ENCODE measurements at regions not wholly inside any gene's neighbourhood (a gene's known extent, or its start where the extent isn't known, plus 50 kb on each side); places are given as distances from the start of the nearest gene placed in this dataset.
"Not testable (repeated sequence)": the region's sequence is repeated elsewhere in the genome, so short reads cannot be mapped to it uniquely, and the experiment has no call there.

DNA sequence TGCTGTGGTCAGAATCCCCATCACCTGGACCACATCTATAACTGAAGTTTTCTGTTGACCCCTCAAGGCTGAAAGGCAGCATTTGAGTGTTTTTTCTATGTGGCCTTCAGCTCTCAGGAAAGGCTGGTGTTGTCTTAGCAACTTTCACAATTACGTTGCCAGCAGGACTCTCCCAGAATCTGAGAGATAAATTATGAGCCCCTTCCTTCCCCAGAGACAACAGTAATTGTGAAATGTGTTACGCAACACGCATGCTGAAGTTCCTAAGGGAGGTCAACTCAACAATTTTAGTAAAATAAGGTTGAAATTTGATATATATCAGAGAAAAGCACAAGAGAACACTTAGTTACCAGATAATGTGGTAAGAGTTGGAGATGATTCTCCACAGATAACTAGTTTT, 216.5 kb upstream of the SLC8A1 start:
- Mint-ChIP-seq H3K36me3 (no peaks in the 10 kb centered on the region), H3K4me1 (no peaks in the 10 kb centered on the region)

DNA sequence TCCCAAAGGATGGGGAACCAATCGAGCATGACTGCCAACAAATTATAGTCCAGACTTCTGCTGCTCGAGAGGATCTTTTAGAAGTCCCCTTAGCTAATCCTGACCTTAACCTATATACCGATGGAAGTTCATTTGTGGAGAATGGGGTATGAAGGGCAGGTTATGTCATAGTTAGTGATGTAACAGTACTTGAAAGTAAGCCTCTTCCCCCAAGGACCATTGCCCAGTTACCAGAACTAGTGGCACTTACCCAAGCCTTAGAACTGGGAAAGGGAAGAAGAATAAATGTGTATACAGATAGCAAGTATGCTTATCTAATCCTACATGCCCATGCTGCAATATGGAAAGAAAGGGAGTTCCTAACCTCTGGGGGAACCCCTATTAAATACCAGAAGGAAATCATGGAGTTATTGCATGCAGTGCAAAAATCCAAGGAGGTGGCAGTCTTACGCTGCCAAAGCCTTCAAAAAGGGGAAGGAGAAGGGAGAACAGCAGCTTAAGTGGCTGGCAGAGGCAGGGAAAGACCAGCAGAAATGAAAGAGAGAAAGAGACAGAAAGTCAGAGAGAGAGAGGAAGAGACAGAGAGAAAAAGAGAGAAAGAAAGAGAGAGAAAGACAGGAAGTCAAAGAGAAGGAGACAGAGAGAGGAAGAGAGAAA, 224.4 kb upstream of the SLC8A1 start:
- ATAC-seq (ENCODE audit: low read depth in 2 of 2); H3K27me3 Mint-ChIP-seq; H3K27ac Mint-ChIP-seq; H3K36me3 Mint-ChIP-seq; H3K4me3 Mint-ChIP-seq; DNase-seq; H3K4me1 Mint-ChIP-seq: not testable (repeated sequence)
- peaks cover 3 to 23% (median 7%) of the 10 kb centered on the region in 7 donors for H3K9me3 Mint-ChIP-seq

More for the DNA sequence above, 216.5 kb upstream of the SLC8A1 start:
- DNase-seq (no peak), ATAC-seq (ENCODE audit: low read depth in 2 of 2) (no peak)
- H3K27me3 Mint-ChIP-seq: peaks cover 0 to 8% (median 0%) of the 10 kb centered on the region in 3 donors
- peaks cover 0 to 13% (median 3%) of the 10 kb centered on the region in 7 donors for H3K9me3 Mint-ChIP-seq
- H3K27ac Mint-ChIP-seq: no peak overlapping the region
- no peak overlapping the region for H3K4me3 Mint-ChIP-seq

DNA sequence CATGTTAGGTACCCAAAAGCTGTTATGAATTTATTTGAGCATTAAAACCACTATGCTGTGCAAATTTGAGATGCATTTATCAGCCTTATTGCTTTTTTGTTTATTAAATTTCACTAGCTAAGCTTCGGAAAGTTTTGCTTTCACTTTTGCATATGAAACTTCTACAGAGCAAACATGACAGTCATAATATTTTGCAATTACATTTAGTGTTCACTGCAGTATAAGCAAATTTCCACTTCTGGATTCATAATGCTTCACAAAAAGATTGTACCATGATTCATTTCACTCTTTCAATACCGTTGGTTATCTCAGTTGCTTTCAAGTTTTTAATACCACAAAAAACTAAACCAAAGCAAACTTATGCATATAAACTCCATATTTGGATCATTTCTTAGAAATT, 228.7 kb upstream of the SLC8A1 start:
- ATAC-seq (ENCODE audit: low read depth in 2 of 2): no peak
- H3K36me3 Mint-ChIP-seq: no peaks in the 10 kb centered on the region
- H3K4me3 Mint-ChIP-seq: no peak overlapping the region
- H3K27ac Mint-ChIP-seq: no peak overlapping the region
- no peak for DNase-seq
- peaks cover 0 to 10% (median 5%) of the 10 kb centered on the region in 7 donors for H3K9me3 Mint-ChIP-seq
- peaks cover 0 to 2% (median 0%) of the 10 kb centered on the region in 3 donors for H3K4me1 Mint-ChIP-seq
- H3K27me3 Mint-ChIP-seq: no peaks in the 10 kb centered on the region

DNA sequence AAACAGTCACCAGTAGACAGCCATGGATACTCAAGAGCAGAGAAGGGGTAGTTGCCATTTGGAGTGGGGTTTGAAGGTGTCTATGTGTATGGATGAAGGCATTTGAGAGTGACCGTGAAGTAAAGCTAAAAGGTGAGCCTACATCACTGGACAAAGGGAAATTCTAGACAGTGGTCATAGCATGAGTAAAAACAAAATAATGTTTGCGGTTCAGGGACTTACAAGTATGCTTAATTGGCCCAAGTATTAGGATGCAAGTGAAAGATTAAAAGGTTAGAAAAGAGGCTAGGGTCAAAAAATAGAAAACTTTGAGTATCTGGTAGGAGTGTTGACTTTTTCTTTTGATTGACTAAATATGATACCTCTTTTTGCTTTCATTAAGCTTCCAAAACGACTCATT, 238.1 kb upstream of the SLC8A1 start:
- Mint-ChIP-seq H3K27me3 (no peaks in the 10 kb centered on the region), H3K4me3 (no peak overlapping the region), H3K36me3 (no peaks in the 10 kb centered on the region), H3K27ac (no peak overlapping the region), H3K4me1 (no peaks in the 10 kb centered on the region), H3K9me3 (peaks cover 0 to 11% (median 4%) of the 10 kb centered on the region in 7 donors)
- DNase-seq (no peak), ATAC-seq (ENCODE audit: low read depth in 2 of 2) (no peak)

DNA sequence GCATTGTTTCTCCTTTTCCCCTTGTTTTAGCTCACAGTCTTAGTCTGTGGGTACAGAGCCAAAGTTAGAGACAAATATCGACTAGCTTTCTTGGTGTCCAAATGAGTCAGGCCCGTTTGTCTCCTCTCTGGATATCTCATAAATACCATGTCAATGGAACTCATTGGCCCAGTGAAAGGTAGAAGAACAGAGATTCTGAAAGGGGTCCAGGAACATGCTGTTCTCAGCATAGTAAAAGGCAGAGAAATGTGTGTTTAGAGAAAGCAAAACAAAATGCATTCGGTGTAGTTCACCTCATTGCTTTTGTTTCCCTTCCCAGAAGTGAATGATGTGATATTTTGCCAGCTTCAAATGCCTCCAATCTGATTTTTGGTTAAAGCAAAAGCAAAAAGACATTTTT, 238.6 kb upstream of the SLC8A1 start:
- no peaks in the 10 kb centered on the region for H3K36me3 Mint-ChIP-seq
- no peak overlapping the region for H3K4me3 Mint-ChIP-seq
- H3K27me3 Mint-ChIP-seq: no peaks in the 10 kb centered on the region
- peaks cover 0 to 15% (median 4%) of the 10 kb centered on the region in 7 donors for H3K9me3 Mint-ChIP-seq
- H3K4me1 Mint-ChIP-seq: no peaks in the 10 kb centered on the region
- DNase-seq: no peak
- no peak for ATAC-seq (ENCODE audit: low read depth in 2 of 2)
- no peak overlapping the region for H3K27ac Mint-ChIP-seq

DNA sequence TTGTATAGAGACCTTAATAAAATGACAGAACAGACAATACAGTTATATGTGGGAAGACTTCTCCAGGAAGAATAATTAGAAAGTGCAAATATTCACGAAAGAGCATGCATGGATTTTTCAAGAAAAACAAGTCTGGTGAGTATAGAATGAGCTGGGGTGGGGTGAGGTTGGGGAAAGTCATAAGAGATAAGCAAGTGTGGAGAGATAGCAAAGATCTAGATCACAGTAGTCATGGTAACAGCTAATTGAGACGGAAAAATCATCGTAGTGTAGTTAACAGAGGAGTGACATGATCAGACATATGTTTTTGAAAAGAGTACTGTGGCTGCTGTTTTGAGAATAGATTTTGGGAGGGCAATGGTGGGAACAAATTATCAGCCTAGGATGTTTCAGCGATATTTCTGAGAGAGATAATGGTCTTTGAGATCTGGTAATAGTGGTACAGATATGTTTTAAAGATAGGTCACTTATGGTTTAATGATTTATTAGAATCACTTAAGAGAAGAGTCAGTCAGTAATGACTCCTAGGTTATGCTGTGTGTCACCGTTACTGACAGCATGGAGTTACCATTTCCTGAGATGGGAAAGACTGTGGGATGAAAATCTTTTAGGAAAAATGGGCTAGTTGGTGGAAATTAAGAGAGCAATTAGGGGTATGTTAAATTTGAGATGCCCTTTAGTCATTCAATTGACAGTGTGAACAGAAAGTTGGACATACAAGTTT, 248.5 kb upstream of the SLC8A1 start:
- no peak for ATAC-seq (ENCODE audit: low read depth in 2 of 2)
- no peak overlapping the region for H3K4me3 Mint-ChIP-seq
- no peaks in the 10 kb centered on the region for H3K4me1 Mint-ChIP-seq
- H3K36me3 Mint-ChIP-seq: no peaks in the 10 kb centered on the region
- no peak overlapping the region for H3K27ac Mint-ChIP-seq
- no peak for DNase-seq
- H3K27me3 Mint-ChIP-seq: no peaks in the 10 kb centered on the region
- H3K9me3 Mint-ChIP-seq: peaks cover 0 to 2% (median 0%) of the 10 kb centered on the region in 7 donors

DNA sequence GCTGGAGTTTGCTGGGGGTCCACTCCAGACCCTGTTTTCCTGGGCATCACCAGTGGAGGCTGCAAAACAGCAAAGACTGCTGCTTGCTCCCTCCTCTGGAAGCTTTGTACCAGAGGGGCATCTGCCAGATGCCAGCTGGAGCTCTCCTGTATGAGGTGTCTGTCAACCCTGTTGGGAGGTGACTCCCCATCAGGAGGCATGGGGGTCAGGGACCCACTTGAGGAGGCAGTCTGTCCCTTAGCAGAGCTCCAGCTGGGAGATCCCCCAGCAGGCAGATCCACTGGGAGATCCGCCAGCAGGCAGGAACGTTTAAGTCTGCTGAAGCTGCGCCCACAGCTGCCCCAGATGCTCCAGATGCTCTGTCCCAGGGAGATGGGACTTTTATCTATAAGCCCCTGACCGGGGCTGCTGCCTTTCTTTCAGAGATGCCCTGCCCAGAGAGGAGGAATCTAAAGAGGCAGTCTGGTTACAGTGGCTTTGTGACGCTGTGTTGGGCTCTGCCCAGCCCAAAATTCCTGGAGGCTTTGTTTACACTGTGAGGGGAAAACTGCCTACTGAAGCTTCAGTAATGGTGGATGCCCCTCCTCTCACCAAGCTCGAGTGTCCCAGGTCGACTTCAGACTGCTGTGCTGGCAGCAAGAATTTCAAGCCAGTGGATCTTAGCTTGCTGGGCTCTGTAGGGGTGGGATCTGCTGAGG, 260.5 kb upstream of the SLC8A1 start:
- not testable (repeated sequence) for H3K27ac Mint-ChIP-seq, H3K9me3 Mint-ChIP-seq

DNA sequence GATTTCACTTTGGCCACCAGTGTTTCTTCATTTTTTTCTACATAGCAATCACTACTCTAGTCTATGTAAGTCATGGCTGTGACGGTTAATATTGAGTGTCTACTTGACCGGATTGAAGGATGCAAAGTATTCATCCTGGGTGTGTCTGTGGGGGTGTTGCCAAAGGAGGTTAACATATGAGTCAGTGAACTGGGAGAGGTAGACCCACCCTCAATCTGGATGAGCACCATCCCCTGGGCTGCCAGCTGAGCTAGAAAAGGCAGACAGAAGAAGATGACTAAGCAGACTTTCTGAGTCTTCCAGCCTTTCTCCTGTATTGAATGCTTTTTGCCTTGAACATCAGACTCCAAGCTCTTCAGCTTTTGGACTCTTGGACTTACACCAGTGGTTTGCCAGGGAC, 265.0 kb upstream of the SLC8A1 start:
- ATAC-seq (ENCODE audit: low read depth in 2 of 2): no peak
- H3K36me3 Mint-ChIP-seq: no peaks in the 10 kb centered on the region
- H3K4me3 Mint-ChIP-seq: no peak overlapping the region

More for the DNA sequence above, 260.5 kb upstream of the SLC8A1 start:
- not testable (repeated sequence) for H3K4me3 Mint-ChIP-seq; H3K27me3 Mint-ChIP-seq; H3K36me3 Mint-ChIP-seq; DNase-seq; ATAC-seq (ENCODE audit: low read depth in 2 of 2); H3K4me1 Mint-ChIP-seq

DNA sequence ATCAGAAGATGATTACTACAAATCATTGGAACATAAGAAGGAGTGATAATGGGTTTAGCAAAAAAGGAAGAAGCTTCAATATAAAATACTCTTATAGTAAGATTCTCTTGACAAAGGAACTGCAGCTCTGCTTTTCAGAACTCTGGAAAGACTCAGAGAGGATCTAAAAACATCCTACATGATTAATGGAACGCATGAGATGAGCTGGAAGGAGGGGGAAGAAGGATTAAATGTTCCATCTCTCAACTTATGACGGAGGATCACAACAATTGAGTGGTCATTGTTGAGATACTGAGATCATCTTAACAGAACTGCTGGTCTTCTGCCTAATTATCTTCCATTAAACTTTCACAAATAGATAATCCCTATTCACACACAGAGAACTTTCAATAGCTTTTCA, 267.5 kb upstream of the SLC8A1 start:
- no peaks in the 10 kb centered on the region for H3K27me3 Mint-ChIP-seq
- ATAC-seq (ENCODE audit: low read depth in 2 of 2) (no peak), DNase-seq (no peak)
- no peak overlapping the region for H3K27ac Mint-ChIP-seq
- peaks cover 0 to 2% (median 0%) of the 10 kb centered on the region in 7 donors for H3K9me3 Mint-ChIP-seq
- H3K4me3 Mint-ChIP-seq: no peak overlapping the region
- no peaks in the 10 kb centered on the region for H3K4me1 Mint-ChIP-seq
- H3K36me3 Mint-ChIP-seq: no peaks in the 10 kb centered on the region

More for the DNA sequence above, 265.0 kb upstream of the SLC8A1 start:
- Mint-ChIP-seq H3K4me1 (no peaks in the 10 kb centered on the region), H3K9me3 (peaks cover 0 to 1% (median 0%) of the 10 kb centered on the region in 7 donors), H3K27ac (no peak overlapping the region), H3K27me3 (no peaks in the 10 kb centered on the region)
- DNase-seq: no peak

DNA sequence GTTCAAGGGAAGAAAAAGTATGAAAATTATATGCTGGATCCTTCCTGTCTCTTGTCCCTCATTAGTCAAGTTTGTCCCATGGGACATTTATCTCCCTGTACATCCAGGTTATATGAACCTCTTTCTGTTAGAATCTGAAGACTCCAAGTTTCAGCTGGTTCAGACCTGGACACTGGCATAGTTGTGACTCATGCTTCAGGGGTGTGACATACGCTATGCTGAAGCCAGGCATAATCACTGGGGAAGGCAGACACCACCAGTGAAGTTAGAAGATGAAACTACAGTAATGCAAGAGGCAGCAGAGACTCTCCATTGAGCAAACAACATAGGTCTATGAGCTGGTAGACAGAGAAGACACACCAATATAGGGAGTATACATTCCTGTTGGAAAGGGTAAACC, 269.7 kb upstream of the SLC8A1 start:
- Mint-ChIP-seq H3K27me3 (no peaks in the 10 kb centered on the region), H3K36me3 (no peaks in the 10 kb centered on the region), H3K9me3 (peaks cover 0 to 3% (median 0%) of the 10 kb centered on the region in 7 donors), H3K27ac (peak overlapping the region in 1 of 6 donors; percentile 6), H3K4me1 (no peaks in the 10 kb centered on the region), H3K4me3 (no peak overlapping the region)
- DNase-seq: no peak
- no peak for ATAC-seq (ENCODE audit: low read depth in 2 of 2)

DNA sequence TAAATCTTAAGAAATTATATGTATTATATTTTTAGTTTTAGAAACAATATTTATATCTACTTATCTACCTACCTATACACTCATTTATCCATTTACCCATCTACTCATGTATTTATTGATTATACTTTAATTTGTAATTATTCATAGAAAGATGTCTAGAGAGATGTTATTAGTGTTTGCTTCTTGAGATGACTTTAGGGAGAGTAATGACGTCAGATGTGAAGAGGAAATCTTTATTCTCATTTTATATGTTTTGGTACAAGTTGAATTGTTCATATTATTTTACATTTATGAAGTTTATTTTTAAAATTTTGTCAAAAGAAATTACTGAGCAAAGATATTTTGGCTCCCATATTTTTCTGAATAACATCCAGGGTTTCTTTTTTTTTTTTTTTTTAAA, 271.3 kb upstream of the SLC8A1 start:
- DNase-seq (no peak), ATAC-seq (ENCODE audit: low read depth in 2 of 2) (no peak)
- Mint-ChIP-seq H3K27me3 (no peaks in the 10 kb centered on the region), H3K9me3 (peaks cover 0 to 3% (median 0%) of the 10 kb centered on the region in 7 donors), H3K4me3 (no peak overlapping the region), H3K27ac (peak overlapping the region in 1 of 6 donors; percentile 22), H3K36me3 (no peaks in the 10 kb centered on the region), H3K4me1 (no peaks in the 10 kb centered on the region)

DNA sequence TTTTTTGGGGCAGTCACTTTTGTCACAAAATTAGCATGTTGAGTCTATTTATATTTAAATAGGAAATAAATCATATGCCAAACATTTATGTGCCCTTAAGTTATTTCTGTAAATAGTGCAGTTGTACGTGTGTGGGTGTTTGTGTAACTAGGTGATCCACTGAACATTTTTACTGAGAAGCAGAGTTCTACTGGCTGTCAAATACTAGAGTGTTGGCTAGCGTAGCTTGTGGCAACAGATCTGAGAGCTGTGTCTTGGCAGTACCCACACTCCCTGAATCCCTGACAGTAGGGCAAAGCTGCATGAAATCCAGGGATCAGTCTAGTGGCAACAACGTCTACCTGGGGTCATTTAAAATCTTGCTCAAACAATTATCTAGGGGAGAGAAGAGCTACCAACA, 273.1 kb upstream of the SLC8A1 start:
- peaks cover 0 to 3% (median 0%) of the 10 kb centered on the region in 7 donors for H3K9me3 Mint-ChIP-seq
- H3K27ac Mint-ChIP-seq: no peak overlapping the region
- no peaks in the 10 kb centered on the region for H3K27me3 Mint-ChIP-seq
- DNase-seq (no peak), ATAC-seq (ENCODE audit: low read depth in 2 of 2) (no peak)
- no peaks in the 10 kb centered on the region for H3K4me1 Mint-ChIP-seq
- H3K4me3 Mint-ChIP-seq: no peak overlapping the region
- no peaks in the 10 kb centered on the region for H3K36me3 Mint-ChIP-seq

DNA sequence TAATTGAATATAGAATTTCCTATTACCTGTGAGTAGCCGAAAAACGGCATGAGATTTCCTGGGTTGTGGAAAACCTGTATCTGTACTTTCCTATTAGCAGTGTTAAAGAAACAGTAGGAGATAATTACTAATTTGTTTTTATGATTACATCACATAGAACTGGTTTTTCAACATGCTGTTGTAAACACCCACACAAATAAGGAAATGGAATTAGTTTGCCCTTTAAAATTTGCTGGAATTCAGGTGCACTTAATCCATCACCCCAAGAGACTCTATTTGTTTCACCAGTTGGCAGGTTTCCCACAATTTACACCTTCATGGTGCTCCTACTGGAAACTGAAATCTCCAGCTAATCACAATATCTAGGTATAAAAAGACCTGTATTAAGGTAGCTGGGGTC, 274.1 kb upstream of the SLC8A1 start:
- DNase-seq (no peak), ATAC-seq (ENCODE audit: low read depth in 2 of 2) (no peak)
- Mint-ChIP-seq H3K27ac (no peak overlapping the region), H3K4me1 (no peaks in the 10 kb centered on the region), H3K4me3 (no peak overlapping the region), H3K27me3 (no peaks in the 10 kb centered on the region), H3K9me3 (peaks cover 0 to 3% (median 0%) of the 10 kb centered on the region in 7 donors), H3K36me3 (no peaks in the 10 kb centered on the region)

DNA sequence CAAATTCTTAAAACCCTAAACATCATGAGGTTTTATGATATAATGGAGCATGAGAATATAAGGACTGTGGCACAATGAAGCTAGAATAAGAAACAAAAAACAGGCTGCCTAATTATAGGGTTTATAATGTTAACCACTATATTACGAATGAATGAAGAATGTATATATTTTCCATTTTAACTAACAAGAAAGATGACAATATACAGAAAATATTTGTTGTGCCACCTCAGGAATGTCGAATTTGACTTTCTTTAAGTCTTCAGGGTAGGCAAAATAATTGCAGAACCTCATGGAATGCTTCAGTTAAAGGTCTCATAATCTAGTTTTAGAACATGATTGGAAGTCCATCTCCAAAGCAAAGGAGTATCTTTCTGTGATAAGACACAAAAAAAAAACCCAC, 282.9 kb upstream of the SLC8A1 start:
- H3K4me3 Mint-ChIP-seq: no peak overlapping the region
- no peaks in the 10 kb centered on the region for H3K27me3 Mint-ChIP-seq
- H3K9me3 Mint-ChIP-seq: no peaks in the 10 kb centered on the region
- no peaks in the 10 kb centered on the region for H3K4me1 Mint-ChIP-seq
- no peak for ATAC-seq (ENCODE audit: low read depth in 2 of 2)
- DNase-seq: no peak
- H3K27ac Mint-ChIP-seq: no peak overlapping the region
- no peaks in the 10 kb centered on the region for H3K36me3 Mint-ChIP-seq

All from naive B cell (primary cell).